Endothelial cell of umbilical vein (primary cell): ENCODE measurements at regions not wholly inside any gene's neighbourhood (a gene's known extent, or its start where the extent isn't known, plus 50 kb on each side); places are given as distances from the start of the nearest gene placed in this dataset.

Experiments used
- EZH2 ChIP-seq: IDR thresholded peaks from 2 replicates; pipeline ENCODE4 v1.6.1; 2012; ENCODE audit warnings: borderline replicate concordance, low read depth, mild to moderate bottlenecking, moderate library complexity, low read length, inconsistent platforms; ENCODE audit not compliant: severe bottlenecking
- FOS ChIP-seq: IDR thresholded peaks from 2 replicates; pipeline ENCODE4 v1.6.1; 2011; ENCODE audit warnings: mild to moderate bottlenecking, low read length, moderate library complexity, borderline replicate concordance; ENCODE audit not compliant: insufficient read depth
- MAX ChIP-seq: IDR thresholded peaks from 2 replicates; pipeline ENCODE4 v1.6.1; 2011; ENCODE audit not compliant: insufficient read depth, insufficient read length
- MYC ChIP-seq: IDR thresholded peaks from one replicate; pipeline ENCODE4 v1.6.1; 2011; ENCODE audit warnings: mild to moderate bottlenecking, low read depth, low read length
- POLR2A ChIP-seq: IDR thresholded peaks from 2 replicates; pipeline ENCODE4 v1.6.1; 2012; ENCODE audit warnings: low read depth, mild to moderate bottlenecking, control low read depth, low read length
- POLR2AphosphoS5 ChIP-seq: IDR thresholded peaks from 2 replicates; pipeline ENCODE4 v1.6.1; 2012; ENCODE audit warnings: low read depth, mild to moderate bottlenecking, control low read depth, low read length, moderate library complexity; ENCODE audit not compliant: insufficient read depth
- TF ChIP-seq, protein P1 (sequence below), 2 donors: IDR thresholded peaks; 1 replicate in 1 of 2; 2 replicates in 1 of 2; pipeline ENCODE4 v1.5.1; 2011; ENCODE audit warnings: low read length in 2 of 2, mild to moderate bottlenecking in 2 of 2, moderate library complexity in 2 of 2, control low read depth in 1 of 2, inconsistent platforms in 1 of 2, low read depth in 1 of 2; ENCODE audit not compliant: insufficient read depth in 1 of 2; ENCODE audit errors: extremely low read depth in 1 of 2

GRCh38 chr5:121737120-121737519 lies 114.6 kb upstream of the FTMT start:
- TF ChIP-seq, protein P1, sequence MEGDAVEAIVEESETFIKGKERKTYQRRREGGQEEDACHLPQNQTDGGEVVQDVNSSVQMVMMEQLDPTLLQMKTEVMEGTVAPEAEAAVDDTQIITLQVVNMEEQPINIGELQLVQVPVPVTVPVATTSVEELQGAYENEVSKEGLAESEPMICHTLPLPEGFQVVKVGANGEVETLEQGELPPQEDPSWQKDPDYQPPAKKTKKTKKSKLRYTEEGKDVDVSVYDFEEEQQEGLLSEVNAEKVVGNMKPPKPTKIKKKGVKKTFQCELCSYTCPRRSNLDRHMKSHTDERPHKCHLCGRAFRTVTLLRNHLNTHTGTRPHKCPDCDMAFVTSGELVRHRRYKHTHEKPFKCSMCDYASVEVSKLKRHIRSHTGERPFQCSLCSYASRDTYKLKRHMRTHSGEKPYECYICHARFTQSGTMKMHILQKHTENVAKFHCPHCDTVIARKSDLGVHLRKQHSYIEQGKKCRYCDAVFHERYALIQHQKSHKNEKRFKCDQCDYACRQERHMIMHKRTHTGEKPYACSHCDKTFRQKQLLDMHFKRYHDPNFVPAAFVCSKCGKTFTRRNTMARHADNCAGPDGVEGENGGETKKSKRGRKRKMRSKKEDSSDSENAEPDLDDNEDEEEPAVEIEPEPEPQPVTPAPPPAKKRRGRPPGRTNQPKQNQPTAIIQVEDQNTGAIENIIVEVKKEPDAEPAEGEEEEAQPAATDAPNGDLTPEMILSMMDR (IDR thresholded peaks at IDR 0.05; ENCODE audit: extremely low read depth in 1 of 2, insufficient read depth in 1 of 2, low read depth in 1 of 2, low read length in 2 of 2) = no peak
- TF ChIP-seq POLR2AphosphoS5 (no peak), EZH2 (no peak), POLR2A (no peak), MAX (no peak), FOS (no peak), MYC (no peak)
